HG03045 (cell line): ENCODE measurements at regions not wholly inside any gene's neighbourhood (a gene's known extent, or its start where the extent isn't known, plus 50 kb on each side); places are given as distances from the start of the nearest gene placed in this dataset.

ENCODE experiments used
- ATAC-seq: cut with Tn5 transposase; IDR thresholded peaks from one replicate; pipeline ENCODE4 v1.9.1; 2021; ENCODE audit warnings: mild to moderate bottlenecking, moderate library complexity; ENCODE audit not compliant: unreplicated experiment

GRCh38 chr1:187078916-187079315 lies 250.2 kb downstream of the PLA2G4A start:
- no peak for ATAC-seq

DNA sequence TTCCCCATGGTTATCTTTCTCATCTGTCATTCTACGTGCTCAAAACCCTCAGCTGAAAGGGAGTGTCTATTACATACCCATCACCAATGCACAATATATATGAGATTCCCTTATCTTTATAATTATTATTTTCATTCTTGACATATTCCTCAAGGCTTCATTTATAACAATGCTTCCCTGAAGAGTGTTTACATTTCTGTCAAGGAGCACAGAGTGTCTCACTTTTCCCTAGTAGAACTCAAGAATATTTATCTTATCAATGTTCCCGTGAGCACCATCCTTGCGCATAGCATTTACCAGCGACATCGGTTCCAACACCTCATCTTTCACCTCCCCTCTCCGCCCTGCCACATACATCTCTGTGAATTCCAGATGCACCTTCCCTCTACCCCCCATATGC lies 250.6 kb downstream of the PLA2G4A start:
- no peak for ATAC-seq

DNA sequence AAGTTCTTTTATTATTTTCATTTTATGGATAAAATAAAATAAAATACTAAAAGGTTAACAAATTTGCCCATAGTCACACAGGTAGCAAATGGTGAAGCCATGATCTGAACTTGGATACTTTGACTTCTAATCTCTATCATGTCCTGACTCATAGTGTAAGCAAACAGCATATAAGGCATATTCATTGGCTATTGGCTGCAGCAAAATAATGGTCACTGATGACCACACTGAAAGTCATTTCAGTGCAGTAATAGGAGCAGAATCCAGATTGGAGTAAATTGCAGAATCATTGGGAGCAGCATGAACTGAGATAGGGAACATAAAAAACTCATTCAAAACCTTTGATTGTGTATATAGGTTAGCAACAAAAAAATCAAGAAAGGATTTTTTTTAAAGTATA lies 262.9 kb downstream of the PLA2G4A start:
- ATAC-seq: no peak

DNA sequence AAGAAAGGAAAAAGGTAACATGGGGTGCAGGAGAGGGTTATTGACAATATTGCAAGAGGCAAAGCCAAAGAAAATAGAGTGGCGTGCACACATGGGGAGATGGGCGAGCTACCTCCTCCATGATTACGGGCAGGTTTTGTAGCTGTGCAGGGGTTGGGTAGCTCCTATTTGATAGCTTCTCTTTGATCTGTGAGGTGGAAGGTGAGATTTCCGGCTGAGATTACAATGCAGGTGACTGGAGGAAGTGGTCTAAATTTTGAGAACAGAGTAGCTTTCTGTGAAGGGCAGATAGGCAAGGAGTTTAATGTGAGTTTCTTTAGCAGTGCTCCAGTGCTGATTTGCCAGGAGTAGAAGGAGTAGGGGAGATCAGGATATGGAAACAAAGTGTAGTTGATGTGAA lies 263.4 kb downstream of the PLA2G4A start:
- ATAC-seq: no peak

GRCh38 chr1:187096689-187097088 lies 267.9 kb downstream of the PLA2G4A start:
- no peak for ATAC-seq

GRCh38 chr1:187110351-187110750 lies 281.6 kb downstream of the PLA2G4A start:
- no peak for ATAC-seq

GRCh38 chr1:187114792-187115191 lies 286.0 kb downstream of the PLA2G4A start:
- ATAC-seq: no peak

- no peak for ATAC-seq
These were observed 292.9 kb downstream of the PLA2G4A start for GRCh38 chr1:187121661-187122060.

GRCh38 chr1:187122566-187122965 lies 293.8 kb downstream of the PLA2G4A start:
- ATAC-seq: no peak

- no peak for ATAC-seq
These were observed 300.4 kb downstream of the PLA2G4A start for GRCh38 chr1:187129132-187129531.

DNA sequence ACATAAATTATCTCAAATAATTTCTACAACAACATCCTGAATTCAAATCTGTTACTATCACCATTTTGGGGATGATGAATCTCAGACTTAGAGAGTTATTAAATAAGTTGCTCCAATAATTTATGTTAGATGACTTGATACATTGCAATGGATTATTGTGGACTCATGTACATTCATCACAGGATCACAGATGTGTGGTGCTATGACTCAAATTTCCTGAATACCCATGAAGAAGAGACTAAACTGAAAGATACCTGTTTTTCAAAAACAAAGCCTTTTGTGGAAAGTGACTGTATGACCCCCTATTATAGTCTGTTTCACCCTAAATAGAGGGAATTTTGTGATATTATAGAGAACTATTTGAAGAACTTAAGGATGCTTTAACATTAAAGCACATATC lies 315.0 kb downstream of the PLA2G4A start:
- ATAC-seq: no peak

GRCh38 chr1:187146388-187146787 lies 317.6 kb downstream of the PLA2G4A start:
- no peak for ATAC-seq

DNA sequence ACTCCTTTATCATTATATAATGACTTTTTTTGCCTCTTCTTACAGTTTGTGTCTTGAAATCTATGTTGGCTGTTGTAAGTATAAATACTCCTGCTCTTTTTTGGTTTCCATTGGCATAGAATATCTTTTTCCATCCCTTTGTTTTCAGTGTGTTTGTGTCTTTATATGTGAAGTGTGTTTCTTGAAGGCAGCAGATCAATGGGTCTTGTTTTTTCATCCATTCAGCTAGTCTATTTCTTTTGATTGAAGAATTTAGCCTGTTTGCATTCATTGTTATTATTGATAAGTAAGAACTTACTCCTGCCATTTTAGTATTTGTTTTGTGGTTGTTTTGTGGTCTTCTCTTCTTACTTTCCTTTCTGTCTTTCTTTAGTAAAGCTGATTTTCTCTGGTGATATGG lies 322.8 kb downstream of the PLA2G4A start:
- ATAC-seq: no peak

GRCh38 chr1:187153047-187153446 lies 324.3 kb downstream of the PLA2G4A start:
- ATAC-seq: no peak

DNA sequence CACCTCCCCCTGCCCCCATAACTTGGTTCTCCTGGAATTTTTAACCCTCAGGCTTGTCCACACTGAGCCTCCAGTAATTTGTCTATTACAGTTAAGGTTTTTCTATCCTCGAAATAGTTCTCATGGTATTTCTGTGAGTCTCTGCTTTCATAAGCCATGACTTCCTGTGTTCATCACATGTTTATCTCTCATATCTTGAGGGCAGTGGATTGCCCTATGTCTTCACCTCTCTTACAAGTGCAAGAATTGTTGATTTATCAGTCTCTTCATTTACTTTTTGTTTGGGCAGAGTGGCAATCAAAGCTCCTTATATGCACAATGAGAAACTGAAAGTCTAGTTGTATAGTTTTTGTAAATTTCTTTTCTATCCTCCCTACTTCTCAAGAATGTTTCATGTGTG lies 328.4 kb downstream of the PLA2G4A start:
- ATAC-seq: no peak

GRCh38 chr1:187157552-187157951 lies 328.8 kb downstream of the PLA2G4A start:
- ATAC-seq: no peak

GRCh38 chr1:187167555-187167954 lies 338.8 kb downstream of the PLA2G4A start:
- no peak for ATAC-seq

- no peak for ATAC-seq
These were observed 339.5 kb downstream of the PLA2G4A start for GRCh38 chr1:187168297-187168696.

DNA sequence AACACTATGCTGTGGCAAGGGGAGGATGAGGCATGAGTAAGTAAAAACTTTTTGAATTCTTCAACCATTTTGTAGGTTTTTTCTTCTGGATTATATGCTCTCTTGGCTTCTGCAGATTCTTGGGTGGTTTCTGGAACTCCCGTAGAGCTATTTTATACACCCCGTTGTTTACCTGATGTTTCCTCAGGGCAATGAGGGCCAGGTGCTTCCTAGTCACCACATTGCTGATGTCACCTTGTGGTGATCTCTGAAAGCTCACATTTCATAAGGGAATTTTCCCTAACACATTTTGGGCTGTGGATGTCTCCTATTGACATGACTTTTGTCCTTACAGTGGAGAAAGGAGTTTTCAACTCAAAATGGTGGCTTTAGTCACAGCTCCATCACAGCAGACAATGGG lies 356.6 kb downstream of the PLA2G4A start:
- no peak for ATAC-seq

GRCh38 chr1:187197685-187198084 lies 368.9 kb downstream of the PLA2G4A start:
- no peak for ATAC-seq

DNA sequence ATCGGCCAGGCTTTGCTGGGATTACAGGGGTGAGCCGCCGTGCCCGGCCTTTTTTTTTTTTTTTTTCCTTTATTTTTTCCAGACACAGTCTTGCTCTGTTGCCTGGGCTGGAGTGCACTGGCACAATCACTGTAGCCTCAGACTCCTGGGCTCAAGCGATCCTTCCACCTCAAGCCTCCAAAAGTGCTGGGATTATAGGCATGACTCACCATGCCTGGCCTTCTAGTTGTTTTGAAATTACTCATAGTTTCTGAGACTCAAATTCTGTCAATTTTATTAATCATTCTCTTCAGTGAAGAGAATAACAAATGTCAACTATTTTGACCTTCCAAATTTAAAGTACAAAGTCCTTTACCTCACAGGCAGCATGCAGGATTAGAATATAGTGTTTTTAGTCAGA lies 374.5 kb downstream of the PLA2G4A start:
- ATAC-seq: no peak

DNA sequence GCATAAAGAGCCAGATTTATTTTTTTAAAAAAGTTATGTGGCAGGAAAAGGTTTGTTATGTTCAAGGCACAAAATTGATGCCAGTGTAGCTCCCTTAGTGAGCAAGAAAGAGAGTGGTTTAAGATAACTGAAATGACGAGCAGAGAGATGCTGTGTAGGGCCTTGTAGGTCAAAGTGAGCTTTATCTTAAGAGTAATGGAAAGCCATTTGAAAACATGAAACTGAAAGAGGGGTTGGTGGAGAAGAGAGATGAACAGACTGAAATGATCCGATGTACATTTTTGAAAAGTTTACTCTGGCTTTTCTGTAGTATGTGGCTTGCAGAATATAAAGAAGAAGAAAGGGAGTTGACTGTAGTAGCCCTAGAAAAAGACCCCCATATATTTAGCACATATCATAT lies 383.6 kb downstream of the PLA2G4A start:
- ATAC-seq: no peak

DNA sequence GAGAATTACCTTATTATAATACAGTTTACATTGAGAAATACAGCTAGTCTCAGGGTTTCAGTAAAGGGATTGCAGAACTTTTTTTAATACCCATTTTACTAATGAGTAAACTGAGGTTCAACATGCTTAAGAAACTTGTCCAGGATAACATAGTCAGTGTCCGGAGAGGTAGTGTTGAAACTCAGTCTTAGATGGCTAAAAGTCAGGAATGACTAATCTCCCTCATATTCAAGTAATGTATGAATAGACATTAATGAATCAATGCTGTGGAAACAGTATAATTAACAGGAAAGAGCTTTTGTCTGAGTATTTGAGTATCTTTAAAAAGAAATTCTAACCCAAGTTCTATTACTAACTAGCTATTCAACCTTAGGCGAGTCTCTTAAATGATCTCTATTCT lies 397.6 kb downstream of the PLA2G4A start:
- ATAC-seq: no peak

DNA sequence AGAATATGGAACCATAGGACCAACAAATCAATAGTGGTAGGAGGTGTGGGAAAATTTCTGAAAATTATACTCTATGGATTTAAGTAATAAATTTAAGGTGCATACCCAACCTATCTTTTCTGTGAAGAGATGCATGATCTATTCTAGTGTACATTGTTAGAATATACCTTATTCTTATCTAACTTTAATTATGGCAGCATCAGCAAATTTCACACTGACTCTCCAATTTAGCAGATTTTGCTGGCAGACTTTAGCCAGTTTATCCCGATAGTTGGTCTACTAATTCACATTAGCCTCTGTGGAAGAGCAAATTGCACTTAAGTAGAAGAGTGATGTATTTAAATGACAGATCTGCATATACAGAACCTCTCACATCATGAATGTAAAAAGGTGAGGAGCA lies 400.0 kb downstream of the PLA2G4A start:
- no peak for ATAC-seq
